ENCODE measurements at regions not wholly inside any gene's neighbourhood (a gene's known extent, or its start where the extent isn't known, plus 50 kb on each side); places are given as distances from the start of the nearest gene placed in this dataset.

DNA sequence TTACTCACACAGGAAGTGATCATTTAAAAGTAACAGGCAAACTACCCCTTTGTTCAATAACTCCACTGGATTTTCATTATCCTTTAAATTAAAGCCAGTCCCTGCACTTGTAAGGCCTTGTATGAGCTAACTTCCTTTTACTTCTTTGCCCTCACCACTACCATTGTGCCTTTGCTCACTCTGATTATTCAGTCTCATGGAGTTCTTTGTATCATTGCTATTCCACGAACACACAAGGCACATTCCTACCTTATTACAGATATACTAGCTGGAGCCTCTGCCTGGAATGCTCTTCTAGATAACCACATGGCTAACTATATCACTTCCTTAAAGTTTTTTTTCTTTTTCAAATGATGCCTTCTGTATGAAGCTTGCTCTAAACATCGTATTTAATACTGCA, 748.6 kb upstream of the HS3ST5 start:
- no peaks in the 10 kb centered on the region for H3K4me1 Mint-ChIP-seq (ENCODE audit: low read depth)
- H3K27ac Mint-ChIP-seq: no peak overlapping the region
- no peaks in the 10 kb centered on the region for H3K27me3 Mint-ChIP-seq (ENCODE audit: insufficient read depth)
- no peaks in the 10 kb centered on the region for H3K36me3 Mint-ChIP-seq (ENCODE audit: low read depth)
- DNase-seq: no peak
- TF ChIP-seq, protein P1, sequence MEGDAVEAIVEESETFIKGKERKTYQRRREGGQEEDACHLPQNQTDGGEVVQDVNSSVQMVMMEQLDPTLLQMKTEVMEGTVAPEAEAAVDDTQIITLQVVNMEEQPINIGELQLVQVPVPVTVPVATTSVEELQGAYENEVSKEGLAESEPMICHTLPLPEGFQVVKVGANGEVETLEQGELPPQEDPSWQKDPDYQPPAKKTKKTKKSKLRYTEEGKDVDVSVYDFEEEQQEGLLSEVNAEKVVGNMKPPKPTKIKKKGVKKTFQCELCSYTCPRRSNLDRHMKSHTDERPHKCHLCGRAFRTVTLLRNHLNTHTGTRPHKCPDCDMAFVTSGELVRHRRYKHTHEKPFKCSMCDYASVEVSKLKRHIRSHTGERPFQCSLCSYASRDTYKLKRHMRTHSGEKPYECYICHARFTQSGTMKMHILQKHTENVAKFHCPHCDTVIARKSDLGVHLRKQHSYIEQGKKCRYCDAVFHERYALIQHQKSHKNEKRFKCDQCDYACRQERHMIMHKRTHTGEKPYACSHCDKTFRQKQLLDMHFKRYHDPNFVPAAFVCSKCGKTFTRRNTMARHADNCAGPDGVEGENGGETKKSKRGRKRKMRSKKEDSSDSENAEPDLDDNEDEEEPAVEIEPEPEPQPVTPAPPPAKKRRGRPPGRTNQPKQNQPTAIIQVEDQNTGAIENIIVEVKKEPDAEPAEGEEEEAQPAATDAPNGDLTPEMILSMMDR (IDR thresholded peaks at IDR 0.05): no peak
- H3K4me3 Mint-ChIP-seq: no peak overlapping the region
- peaks cover 44% of the 10 kb centered on the region for H3K9me3 Mint-ChIP-seq

DNA sequence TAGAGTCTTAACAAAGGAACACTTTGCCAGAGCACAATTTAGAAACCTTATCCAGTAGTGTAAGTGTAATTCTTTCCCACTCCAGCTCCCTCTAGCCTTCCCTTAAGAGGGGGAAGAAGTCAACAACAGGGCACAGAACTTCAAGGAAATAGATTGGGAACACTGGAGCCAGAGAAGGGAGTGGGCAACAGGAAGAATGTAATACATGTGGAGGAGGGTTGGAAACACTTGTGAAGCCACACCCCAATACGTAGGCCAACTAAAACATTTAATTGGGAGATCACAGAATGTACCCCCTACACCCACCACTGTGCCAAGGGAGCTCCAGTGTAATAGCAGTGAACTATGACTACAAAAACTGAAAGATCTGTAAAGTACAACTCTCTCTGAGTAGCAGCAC, 735.7 kb upstream of the HS3ST5 start:
- no peak overlapping the region for H3K27ac Mint-ChIP-seq
- no peaks in the 10 kb centered on the region; the same call in 1 of the 2 replicates for H3K36me3 Mint-ChIP-seq (ENCODE audit: low read depth)
- TF ChIP-seq, protein P1 (IDR thresholded peaks at IDR 0.05): no peak
- DNase-seq: no peak
- no peaks in the 10 kb centered on the region for H3K27me3 Mint-ChIP-seq (ENCODE audit: insufficient read depth)
- peaks cover 24% of the 10 kb centered on the region for H3K9me3 Mint-ChIP-seq
- H3K4me3 Mint-ChIP-seq: no peak overlapping the region
- H3K4me1 Mint-ChIP-seq (ENCODE audit: low read depth): no peaks in the 10 kb centered on the region

DNA sequence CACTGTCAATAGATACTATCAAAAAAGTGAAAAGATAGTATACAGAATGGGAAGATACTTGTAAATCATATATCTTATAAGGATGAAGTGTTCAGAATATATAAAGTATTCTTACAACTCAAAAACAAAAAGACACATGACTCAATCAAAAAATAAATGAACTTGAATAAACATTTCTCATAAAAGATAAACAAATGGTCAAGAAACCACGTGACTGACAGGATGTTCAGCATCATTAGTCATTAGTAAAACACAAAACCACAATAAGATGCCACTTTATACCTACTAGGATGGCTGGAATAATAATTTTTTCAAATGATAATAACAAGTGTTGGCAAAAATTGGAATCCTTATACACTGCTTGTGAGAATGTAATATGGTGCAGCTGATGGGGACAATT, 729.1 kb upstream of the HS3ST5 start:
- no peak for DNase-seq
- Mint-ChIP-seq H3K4me1 (ENCODE audit: low read depth) (no peaks in the 10 kb centered on the region), H3K36me3 (ENCODE audit: low read depth) (no peaks in the 10 kb centered on the region), H3K4me3 (no peak overlapping the region), H3K27ac (no peak overlapping the region), H3K9me3 (peaks cover 12% of the 10 kb centered on the region), H3K27me3 (ENCODE audit: insufficient read depth) (no peaks in the 10 kb centered on the region)
- TF ChIP-seq, protein P1 (IDR thresholded peaks at IDR 0.05): no peak

DNA sequence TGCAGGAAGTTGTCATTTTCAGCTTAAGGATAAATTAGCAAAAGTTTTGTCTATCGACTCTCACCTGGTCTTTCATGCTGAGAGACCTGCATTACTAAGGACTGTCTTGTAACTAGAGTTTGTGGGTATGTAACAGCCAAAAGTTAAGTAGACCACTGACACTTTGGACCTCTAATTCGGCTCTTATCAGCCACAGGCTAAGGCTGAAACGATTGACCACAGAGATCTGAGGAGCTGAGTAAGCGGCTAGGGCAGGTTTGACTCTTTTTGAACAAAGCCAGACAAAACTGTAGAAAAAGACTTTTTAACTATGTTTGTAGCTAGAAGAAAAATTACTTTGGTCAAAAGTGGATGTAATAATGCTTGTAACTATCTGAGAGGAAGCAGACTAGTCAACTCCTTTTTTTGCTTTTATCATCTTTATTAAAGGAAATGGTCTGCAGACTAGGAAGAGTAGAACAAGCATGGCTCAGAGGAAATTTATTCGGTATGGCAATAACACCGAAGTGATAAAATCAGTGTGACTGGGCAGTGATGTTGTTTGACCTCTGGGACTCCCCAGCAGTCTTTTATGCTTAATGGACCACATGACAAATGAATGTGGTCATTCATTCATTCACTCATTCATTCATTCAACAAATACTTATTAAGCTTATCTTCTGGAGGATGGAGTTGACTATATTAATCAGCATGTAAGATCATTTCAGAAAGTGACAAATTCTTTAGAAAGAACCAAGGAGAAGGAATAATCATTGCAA, 725.0 kb upstream of the HS3ST5 start:
- no peak overlapping the region for H3K4me3 Mint-ChIP-seq

DNA sequence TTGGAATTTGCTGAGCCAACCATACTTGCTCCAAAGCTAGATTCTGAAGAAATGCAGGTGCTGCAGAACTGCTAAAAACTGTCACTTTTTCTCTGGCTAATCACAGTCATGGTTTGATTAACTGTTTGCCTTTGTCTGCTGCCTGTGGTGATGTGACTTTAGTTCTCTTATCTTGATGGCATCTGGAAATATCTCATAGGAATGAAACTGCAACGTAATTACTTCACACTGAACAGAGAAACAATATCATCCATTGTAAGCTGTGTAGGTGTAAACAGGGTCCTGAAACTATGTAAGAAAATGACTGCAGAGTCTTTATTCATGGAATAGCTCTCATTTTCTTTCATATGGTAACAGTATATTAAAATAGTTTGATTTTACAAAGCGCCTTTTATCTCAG, 721.9 kb upstream of the HS3ST5 start:
- DNase-seq: no peak
- Mint-ChIP-seq H3K4me3 (no peak overlapping the region), H3K9me3 (peaks cover 8% of the 10 kb centered on the region; the same call in 1 of the 2 replicates), H3K27ac (no peak overlapping the region), H3K27me3 (ENCODE audit: insufficient read depth) (no peaks in the 10 kb centered on the region), H3K4me1 (ENCODE audit: low read depth) (no peaks in the 10 kb centered on the region), H3K36me3 (ENCODE audit: low read depth) (0 out of 2 replicates have a peak, but pooled peaks cover 5% of the 10 kb centered on the region)
- TF ChIP-seq, protein P1 (IDR thresholded peaks at IDR 0.05): no peak

More for the DNA sequence above, 725.0 kb upstream of the HS3ST5 start:
- peaks cover 15% of the 10 kb centered on the region for H3K9me3 Mint-ChIP-seq
- H3K4me1 Mint-ChIP-seq (ENCODE audit: low read depth): no peaks in the 10 kb centered on the region
- H3K27ac Mint-ChIP-seq: no peak overlapping the region
- H3K36me3 Mint-ChIP-seq (ENCODE audit: low read depth): no peaks in the 10 kb centered on the region
- no peaks in the 10 kb centered on the region for H3K27me3 Mint-ChIP-seq (ENCODE audit: insufficient read depth)
- DNase-seq: no peak
- TF ChIP-seq, protein P1 (IDR thresholded peaks at IDR 0.05): no peak

Measured in HFFc6 (cell line).